ENCODE measurements at regions not wholly inside any gene's neighbourhood (a gene's known extent, or its start where the extent isn't known, plus 50 kb on each side); places are given as distances from the start of the nearest gene placed in this dataset.

DNA sequence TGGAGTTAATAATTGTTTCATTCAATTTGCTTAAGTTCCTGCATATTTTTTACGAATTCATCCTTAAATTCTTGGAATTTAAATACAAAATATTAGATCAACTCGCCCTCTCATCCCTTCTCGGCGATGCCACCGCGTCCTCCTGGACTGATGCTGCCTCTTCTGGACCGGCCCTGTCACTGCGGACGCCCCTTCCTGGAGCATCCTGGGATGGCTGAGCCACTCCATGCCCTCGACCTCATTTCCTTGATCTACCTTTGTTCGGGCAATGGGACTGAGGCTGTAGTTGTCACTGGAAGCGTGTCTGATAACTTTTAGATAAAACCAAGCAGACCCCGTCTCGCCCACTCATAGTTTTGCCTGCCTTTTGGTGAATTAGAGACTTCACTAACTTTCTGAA is 283.7 kb downstream of the TEX29 start:
- Histone ChIP-seq H3K9me2 (replicated peaks; ENCODE audit: insufficient read depth, low read length) (no peaks in the 10 kb centered on the region), H3K27ac (ENCODE audit: low read depth, low read length) (no peak overlapping the region), H3K9me3 (ENCODE audit: insufficient read depth, low read length) (no peaks in the 10 kb centered on the region), H3F3A (ENCODE audit: insufficient read depth) (no peaks in the 10 kb centered on the region), H3K4me3 (ENCODE audit: insufficient read depth, low read length, poor library complexity, severe bottlenecking) (no peak overlapping the region), H3K9ac (ENCODE audit: low read length) (no peak overlapping the region), H2AFZ (ENCODE audit: low read depth, low read length, severe bottlenecking) (no peak overlapping the region), H3K36me3 (ENCODE audit: low read length) (no peaks in the 10 kb centered on the region), H3K27me3 (ENCODE audit: low read length) (no peaks in the 10 kb centered on the region), H3K4me2 (ENCODE audit: low read depth, low read length, poor library complexity, severe bottlenecking) (no peak overlapping the region), H4K20me1 (ENCODE audit: low read depth, low read length) (no peaks in the 10 kb centered on the region), H3K79me2 (ENCODE audit: insufficient read depth, low read length) (no peaks in the 10 kb centered on the region)
- TF ChIP-seq, protein P1, sequence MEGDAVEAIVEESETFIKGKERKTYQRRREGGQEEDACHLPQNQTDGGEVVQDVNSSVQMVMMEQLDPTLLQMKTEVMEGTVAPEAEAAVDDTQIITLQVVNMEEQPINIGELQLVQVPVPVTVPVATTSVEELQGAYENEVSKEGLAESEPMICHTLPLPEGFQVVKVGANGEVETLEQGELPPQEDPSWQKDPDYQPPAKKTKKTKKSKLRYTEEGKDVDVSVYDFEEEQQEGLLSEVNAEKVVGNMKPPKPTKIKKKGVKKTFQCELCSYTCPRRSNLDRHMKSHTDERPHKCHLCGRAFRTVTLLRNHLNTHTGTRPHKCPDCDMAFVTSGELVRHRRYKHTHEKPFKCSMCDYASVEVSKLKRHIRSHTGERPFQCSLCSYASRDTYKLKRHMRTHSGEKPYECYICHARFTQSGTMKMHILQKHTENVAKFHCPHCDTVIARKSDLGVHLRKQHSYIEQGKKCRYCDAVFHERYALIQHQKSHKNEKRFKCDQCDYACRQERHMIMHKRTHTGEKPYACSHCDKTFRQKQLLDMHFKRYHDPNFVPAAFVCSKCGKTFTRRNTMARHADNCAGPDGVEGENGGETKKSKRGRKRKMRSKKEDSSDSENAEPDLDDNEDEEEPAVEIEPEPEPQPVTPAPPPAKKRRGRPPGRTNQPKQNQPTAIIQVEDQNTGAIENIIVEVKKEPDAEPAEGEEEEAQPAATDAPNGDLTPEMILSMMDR (IDR thresholded peaks at IDR 0.05; ENCODE audit: insufficient read depth, low read length, poor library complexity, severe bottlenecking), result no peak
- no peak for TF ChIP-seq EZH2phosphoT487 (conservative IDR thresholded peaks at IDR 0.05; ENCODE audit: low read length)

- Histone ChIP-seq H3K79me2 (ENCODE audit: insufficient read depth, low read length) (no peaks in the 10 kb centered on the region), H3K27ac (ENCODE audit: low read depth, low read length) (no peak overlapping the region), H3K27me3 (ENCODE audit: low read length) (no peaks in the 10 kb centered on the region), H3K9ac (ENCODE audit: low read length) (no peak overlapping the region), H3K4me3 (ENCODE audit: insufficient read depth, low read length, poor library complexity, severe bottlenecking) (no peak overlapping the region), H3K9me3 (ENCODE audit: insufficient read depth, low read length) (no peaks in the 10 kb centered on the region), H3K36me3 (ENCODE audit: low read length) (no peaks in the 10 kb centered on the region), H2AFZ (ENCODE audit: low read depth, low read length, severe bottlenecking) (no peak overlapping the region), H3F3A (ENCODE audit: insufficient read depth) (no peaks in the 10 kb centered on the region), H3K9me2 (replicated peaks; ENCODE audit: insufficient read depth, low read length) (no peaks in the 10 kb centered on the region), H3K4me2 (ENCODE audit: low read depth, low read length, poor library complexity, severe bottlenecking) (no peak overlapping the region), H4K20me1 (ENCODE audit: low read depth, low read length) (no peaks in the 10 kb centered on the region)
- TF ChIP-seq, protein P1 (IDR thresholded peaks at IDR 0.05; ENCODE audit: insufficient read depth, low read length, poor library complexity, severe bottlenecking), result no peak
- TF ChIP-seq EZH2phosphoT487 (conservative IDR thresholded peaks at IDR 0.05; ENCODE audit: low read length), result no peak
Observed at GRCh38 chr13:111608556-111608955, 288.1 kb downstream of the TEX29 start.

- no peak overlapping the region for H3K4me3 ChIP-seq (ENCODE audit: insufficient read depth, low read length, poor library complexity, severe bottlenecking)
- no peak overlapping the region for H3K27ac ChIP-seq (ENCODE audit: low read depth, low read length)
- no peaks in the 10 kb centered on the region for H3F3A ChIP-seq (ENCODE audit: insufficient read depth)
- H3K9me2 ChIP-seq (replicated peaks; ENCODE audit: insufficient read depth, low read length), result no peaks in the 10 kb centered on the region
- no peaks in the 10 kb centered on the region for H3K36me3 ChIP-seq (ENCODE audit: low read length)
- H3K9me3 ChIP-seq (ENCODE audit: insufficient read depth, low read length), result no peaks in the 10 kb centered on the region
- no peak overlapping the region for H2AFZ ChIP-seq (ENCODE audit: low read depth, low read length, severe bottlenecking)
- TF ChIP-seq, protein P1 (IDR thresholded peaks at IDR 0.05; ENCODE audit: insufficient read depth, low read length, poor library complexity, severe bottlenecking), result no peak
- TF ChIP-seq EZH2phosphoT487 (conservative IDR thresholded peaks at IDR 0.05; ENCODE audit: low read length), result no peak
- H3K4me2 ChIP-seq (ENCODE audit: low read depth, low read length, poor library complexity, severe bottlenecking), result no peak overlapping the region
- H3K9ac ChIP-seq (ENCODE audit: low read length), result no peak overlapping the region
- H3K27me3 ChIP-seq (ENCODE audit: low read length), result no peaks in the 10 kb centered on the region
- H4K20me1 ChIP-seq (ENCODE audit: low read depth, low read length), result no peaks in the 10 kb centered on the region
- no peaks in the 10 kb centered on the region for H3K79me2 ChIP-seq (ENCODE audit: insufficient read depth, low read length)
Observed at GRCh38 chr13:111609631-111610030, 289.2 kb downstream of the TEX29 start.
